ENCODE measurements at regions not wholly inside any gene's neighbourhood (a gene's known extent, or its start where the extent isn't known, plus 50 kb on each side); places are given as distances from the start of the nearest gene placed in this dataset.

GRCh38 chr14:48738186-48738925, 847.8 kb downstream of the RPS29 start:
- H3K4me3 ChIP-seq (ENCODE audit: low read depth, low read length): no peak overlapping the region
- DNase-seq (ENCODE audit: low read depth): no peak
- TF ChIP-seq, protein P1, sequence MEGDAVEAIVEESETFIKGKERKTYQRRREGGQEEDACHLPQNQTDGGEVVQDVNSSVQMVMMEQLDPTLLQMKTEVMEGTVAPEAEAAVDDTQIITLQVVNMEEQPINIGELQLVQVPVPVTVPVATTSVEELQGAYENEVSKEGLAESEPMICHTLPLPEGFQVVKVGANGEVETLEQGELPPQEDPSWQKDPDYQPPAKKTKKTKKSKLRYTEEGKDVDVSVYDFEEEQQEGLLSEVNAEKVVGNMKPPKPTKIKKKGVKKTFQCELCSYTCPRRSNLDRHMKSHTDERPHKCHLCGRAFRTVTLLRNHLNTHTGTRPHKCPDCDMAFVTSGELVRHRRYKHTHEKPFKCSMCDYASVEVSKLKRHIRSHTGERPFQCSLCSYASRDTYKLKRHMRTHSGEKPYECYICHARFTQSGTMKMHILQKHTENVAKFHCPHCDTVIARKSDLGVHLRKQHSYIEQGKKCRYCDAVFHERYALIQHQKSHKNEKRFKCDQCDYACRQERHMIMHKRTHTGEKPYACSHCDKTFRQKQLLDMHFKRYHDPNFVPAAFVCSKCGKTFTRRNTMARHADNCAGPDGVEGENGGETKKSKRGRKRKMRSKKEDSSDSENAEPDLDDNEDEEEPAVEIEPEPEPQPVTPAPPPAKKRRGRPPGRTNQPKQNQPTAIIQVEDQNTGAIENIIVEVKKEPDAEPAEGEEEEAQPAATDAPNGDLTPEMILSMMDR (IDR thresholded peaks at IDR 0.05; ENCODE audit: low read depth, low read length, missing control alignments): no peak

DNA sequence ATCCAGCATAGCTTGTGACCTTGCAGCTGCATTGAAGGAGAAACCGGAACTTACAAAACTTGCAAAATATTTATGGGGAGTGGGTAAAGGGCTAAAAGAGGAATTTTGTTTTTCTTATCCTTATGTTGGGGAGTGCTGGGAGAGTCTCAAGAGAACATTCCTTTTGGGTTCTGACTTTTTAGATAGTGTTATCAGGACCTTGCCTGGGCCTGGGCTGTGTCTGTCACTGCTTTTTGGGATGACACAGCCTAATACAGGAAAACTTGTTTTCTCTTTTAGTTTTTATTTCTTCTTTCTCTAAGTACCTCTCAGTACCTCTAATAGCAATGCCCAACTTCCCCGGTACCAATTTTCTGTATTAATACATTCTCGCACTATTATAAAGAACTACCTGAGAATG, 850.6 kb downstream of the RPS29 start:
- no peak overlapping the region for H3K4me3 ChIP-seq (ENCODE audit: low read depth, low read length)
- TF ChIP-seq, protein P1 (IDR thresholded peaks at IDR 0.05; ENCODE audit: low read depth, low read length, missing control alignments): no peak
- DNase-seq (ENCODE audit: low read depth): no peak

- no peak for DNase-seq (ENCODE audit: low read depth)
- TF ChIP-seq, protein P1 (IDR thresholded peaks at IDR 0.05; ENCODE audit: low read depth, low read length, missing control alignments): no peak
- no peak overlapping the region for H3K4me3 ChIP-seq (ENCODE audit: low read depth, low read length)
Measured at GRCh38 chr14:48731260-48731659, 854.9 kb downstream of the RPS29 start.

- no peak for DNase-seq (ENCODE audit: low read depth)
- H3K4me3 ChIP-seq (ENCODE audit: low read depth, low read length): no peak overlapping the region
- TF ChIP-seq, protein P1 (IDR thresholded peaks at IDR 0.05; ENCODE audit: low read depth, low read length, missing control alignments): no peak
Measured at GRCh38 chr14:48726080-48726642, 860.0 kb downstream of the RPS29 start.

DNA sequence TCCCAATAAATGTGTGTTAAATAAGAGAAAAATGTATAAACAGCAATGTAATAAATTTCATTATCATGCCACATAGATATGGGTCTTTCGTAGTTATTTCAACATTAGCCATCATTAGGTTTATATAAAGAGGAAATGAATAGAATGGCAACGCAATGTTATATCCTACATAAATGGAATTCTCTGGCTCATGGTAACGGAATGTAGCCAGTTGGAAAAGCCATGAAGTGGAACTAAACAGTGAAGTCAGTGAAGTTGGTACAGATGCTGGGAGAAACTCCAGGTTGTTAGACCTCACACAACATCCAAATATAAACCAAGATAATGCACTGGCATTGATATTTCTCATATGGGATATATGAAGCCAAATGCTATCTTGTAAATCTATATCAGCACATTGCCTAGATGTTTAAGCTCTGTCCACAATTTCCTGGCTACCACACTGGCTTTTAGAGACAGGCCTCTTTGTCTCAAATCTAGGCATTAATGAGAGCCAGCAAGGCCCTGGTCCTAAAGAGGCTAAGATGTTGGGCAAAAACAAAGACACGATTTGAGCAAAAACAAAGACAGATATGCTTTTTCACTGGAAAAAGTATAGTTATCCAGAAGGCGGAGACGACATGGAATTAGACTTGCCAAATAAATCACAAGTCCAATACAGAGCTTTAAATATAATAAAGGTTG, 861.0 kb downstream of the RPS29 start:
- H3K4me3 ChIP-seq (ENCODE audit: low read depth, low read length): no peak overlapping the region
- DNase-seq (ENCODE audit: low read depth): no peak
- TF ChIP-seq, protein P1 (IDR thresholded peaks at IDR 0.05; ENCODE audit: low read depth, low read length, missing control alignments): no peak

DNA sequence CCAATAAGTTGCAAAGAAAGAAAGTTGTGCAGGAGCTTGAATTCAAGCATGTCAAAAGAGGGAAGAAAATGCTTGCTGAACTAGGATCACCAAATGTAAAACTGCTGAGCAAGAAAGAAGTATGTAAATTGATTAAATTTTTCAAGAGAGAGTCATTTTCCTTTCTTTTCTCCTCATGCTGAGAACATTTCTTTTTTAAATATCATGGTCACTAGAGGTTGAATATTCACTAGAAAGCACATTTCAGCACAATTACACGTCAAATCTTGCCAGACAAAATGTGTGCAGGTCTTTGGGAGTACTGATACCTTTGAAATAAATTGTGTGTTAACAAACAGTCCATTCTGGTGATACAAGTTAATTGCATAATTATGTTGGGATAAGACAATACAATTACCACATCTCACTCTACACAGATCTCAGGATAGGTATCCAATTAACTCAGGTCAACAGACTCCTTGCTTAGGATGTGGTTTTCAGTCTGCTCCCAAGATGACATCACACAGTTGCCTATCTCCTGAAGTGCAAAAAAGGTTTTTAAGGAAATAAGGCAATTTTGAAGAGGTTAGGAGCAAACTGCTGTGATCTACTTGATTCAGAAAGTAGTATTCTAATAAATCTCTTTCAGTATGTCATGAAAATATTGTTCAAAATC, 862.2 kb downstream of the RPS29 start:
- DNase-seq (ENCODE audit: low read depth): no peak
- TF ChIP-seq, protein P1 (IDR thresholded peaks at IDR 0.05; ENCODE audit: low read depth, low read length, missing control alignments): no peak
- no peak overlapping the region for H3K4me3 ChIP-seq (ENCODE audit: low read depth, low read length)

Data from GM12864 (cell line).